WTC11 (cell line): ENCODE measurements at regions not wholly inside any gene's neighbourhood (a gene's known extent, or its start where the extent isn't known, plus 50 kb on each side); places are given as distances from the start of the nearest gene placed in this dataset.

Experiments
- ATAC-seq: fragments of 200-7000 bp; cut with Tn5 transposase; 2 replicates; pipeline ENCODE4 v1.10.0; 2021; ENCODE audit warnings: mild to moderate bottlenecking, moderate library complexity
- CTCF ChIA-PET: fragments of 300-600 bp; sonication (Branson Sonifier 250); formaldehyde crosslinking; loops from one replicate; lab custom pipeline; 2021; ENCODE audit warnings: antibody characterized with exemption; lab: Charles Lee
- POLR2A ChIA-PET: fragments of 350-600 bp; sonication (Branson Sonifier 250); formaldehyde crosslinking; loops from one replicate; lab custom pipeline; 2021; ENCODE audit warnings: antibody characterized with exemption; lab: Charles Lee
- DNase-seq: peaks from one replicate; pipeline ENCODE4 v3.0.0; 2021; ENCODE audit warnings: low spot score
- H3K27ac Mint-ChIP-seq: 2 replicates; pipeline ENCODE4 v1.8.0; 2021; ENCODE audit warnings: mixed read lengths
- H3K27me3 Mint-ChIP-seq: 2 replicates; pipeline ENCODE4 v1.8.0; 2021; ENCODE audit warnings: low read depth, mild to moderate bottlenecking, moderate library complexity, mixed read lengths
- H3K36me3 Mint-ChIP-seq: 2 replicates; pipeline ENCODE4 v1.8.0; 2021; ENCODE audit warnings: mixed read lengths
- H3K4me1 Mint-ChIP-seq: 2 replicates; pipeline ENCODE4 v1.8.0; 2022; ENCODE audit warnings: mixed read lengths
- H3K4me3 Mint-ChIP-seq: 2 replicates; pipeline ENCODE4 v1.8.0; 2021; ENCODE audit warnings: mild to moderate bottlenecking, moderate library complexity, mixed read lengths
- H3K9me3 Mint-ChIP-seq: 2 replicates; pipeline ENCODE4 v1.8.0; 2021; ENCODE audit warnings: mixed read lengths
- ARID4B ChIP-seq: sonication (generic); formaldehyde crosslinking; IDR thresholded peaks from 2 replicates; pipeline ENCODE4 v1.8.0; 2023; ENCODE audit warnings: missing genetic modification reagents, mild to moderate bottlenecking, borderline replicate concordance
- ATF2 ChIP-seq: sonication (generic); formaldehyde crosslinking; IDR thresholded peaks from 2 replicates; pipeline ENCODE4 v1.8.1; 2022; ENCODE audit warnings: low read depth, missing genetic modification reagents, borderline replicate concordance
- EMX1 ChIP-seq: fragments of 250-450 bp; sonication (Bioruptor Pico); IDR thresholded peaks from 2 replicates; pipeline ENCODE4 v1.8.0; 2021; ENCODE audit warnings: mild to moderate bottlenecking
- ESRRA ChIP-seq: sonication (generic); formaldehyde crosslinking; IDR thresholded peaks from 2 replicates; pipeline ENCODE4 v1.8.1; 2022; ENCODE audit warnings: mild to moderate bottlenecking, missing genetic modification reagents, borderline replicate concordance
- FOXP4 ChIP-seq: sonication (generic); formaldehyde crosslinking; IDR thresholded peaks from 2 replicates; pipeline ENCODE4 v1.8.0; 2022; ENCODE audit warnings: mild to moderate bottlenecking, missing genetic modification reagents
- GABPB1 ChIP-seq: sonication (generic); formaldehyde crosslinking; IDR thresholded peaks from 2 replicates; pipeline ENCODE4 v1.8.1; 2023; ENCODE audit warnings: mild to moderate bottlenecking, missing genetic modification reagents
- NR3C1 ChIP-seq: sonication (generic); formaldehyde crosslinking; conservative IDR thresholded peaks from 2 replicates; pipeline ENCODE4 v1.8.1; 2023; ENCODE audit warnings: low read depth, mild to moderate bottlenecking, missing genetic modification reagents
- PREB ChIP-seq: sonication (generic); formaldehyde crosslinking; IDR thresholded peaks from 2 replicates; pipeline ENCODE4 v1.8.1; 2022; ENCODE audit warnings: mild to moderate bottlenecking, missing genetic modification reagents, moderate library complexity, borderline replicate concordance
- RORB ChIP-seq: fragments of 250-450 bp; sonication (Bioruptor Pico); IDR thresholded peaks from 2 replicates; pipeline ENCODE4 v1.9.0; 2021; ENCODE audit warnings: mild to moderate bottlenecking
- SMAD4 ChIP-seq: sonication (generic); formaldehyde crosslinking; IDR thresholded peaks from 2 replicates; pipeline ENCODE4 v1.8.0; 2022; ENCODE audit warnings: mild to moderate bottlenecking, missing genetic modification reagents
- STAT6 ChIP-seq: sonication (generic); formaldehyde crosslinking; conservative IDR thresholded peaks from 2 replicates; pipeline ENCODE4 v1.8.1; 2023; ENCODE audit warnings: mild to moderate bottlenecking, low read depth, missing genetic modification reagents, moderate library complexity
- ZNF396 ChIP-seq: fragments of 250-450 bp; sonication (Bioruptor Pico); IDR thresholded peaks from 2 replicates; pipeline ENCODE4 v1.8.0; 2021; ENCODE audit warnings: mild to moderate bottlenecking, moderate library complexity, borderline replicate concordance

- TF ChIP-seq NR3C1 (no peak), SMAD4 (CRISPR knock-in tag) (no peak), EMX1 (no peak), ATF2 (no peak), RORB (CRISPR knock-in tag) (no peak), ESRRA (CRISPR knock-in tag) (no peak), ZNF396 (CRISPR knock-in tag) (no peak), STAT6 (CRISPR knock-in tag) (no peak), FOXP4 (CRISPR knock-in tag) (no peak), PREB (no peak), ARID4B (CRISPR knock-in tag) (no peak)
- TF ChIP-seq, all 79 proteins: peak for 0
- CTCF ChIA-PET, result no interaction called here
- DNase-seq (no peak), ATAC-seq (no peak)
- Mint-ChIP-seq H3K4me3 (no peak overlapping the region), H3K4me1 (peaks cover 25% of the 10 kb centered on the region), H3K27me3 (no peaks in the 10 kb centered on the region), H3K36me3 (no peaks in the 10 kb centered on the region), H3K9me3 (peaks cover 11% of the 10 kb centered on the region), H3K27ac (peak overlapping the region; percentile 47)
- POLR2A ChIA-PET, result no interaction called here
Measured at GRCh38 chr3:83460052-83460451, 1498.7 kb upstream of the CADM2 start.

- no peaks in the 10 kb centered on the region for H3K27me3 Mint-ChIP-seq
- no peak overlapping the region for H3K27ac Mint-ChIP-seq
- H3K9me3 Mint-ChIP-seq, result peaks cover 11% of the 10 kb centered on the region
- H3K36me3 Mint-ChIP-seq, result no peaks in the 10 kb centered on the region
- peaks cover 25% of the 10 kb centered on the region for H3K4me1 Mint-ChIP-seq
- DNase-seq (no peak), ATAC-seq (no peak)
- no peak overlapping the region for H3K4me3 Mint-ChIP-seq
- no peak for TF ChIP-seq GABPB1
- POLR2A ChIA-PET, result no interaction called here
- CTCF ChIA-PET, result no interaction called here
Measured at GRCh38 chr3:83461411-83461810, 1497.4 kb upstream of the CADM2 start.
